ENCODE measurements at regions not wholly inside any gene's neighbourhood (a gene's known extent, or its start where the extent isn't known, plus 50 kb on each side); places are given as distances from the start of the nearest gene placed in this dataset.

GRCh38 chr2:226179010-226179409, 620.6 kb downstream of the IRS1 start:
- no peaks in the 10 kb centered on the region for H3K4me1 ChIP-seq (ENCODE audit: control insufficient read depth, insufficient read depth, low read length)
- H3K27ac ChIP-seq (ENCODE audit: extremely low read depth, low read depth, low read length): no peak overlapping the region
- CTCF ChIA-PET: no interaction called here
- TF ChIP-seq ZNF626 (tag by site-specific recombination; IDR thresholded peaks at IDR 0.05): no peak
- TF ChIP-seq ZNF398 (tag by site-specific recombination; IDR thresholded peaks at IDR 0.05): no peak
- TF ChIP-seq ZNF473 (tag by site-specific recombination; IDR thresholded peaks at IDR 0.05): no peak
- no peak for TF ChIP-seq HOXD13 (CRISPR knock-in tag; IDR thresholded peaks at IDR 0.05; ENCODE audit: borderline replicate concordance)
- TF ChIP-seq SCRT2 (tag by site-specific recombination; IDR thresholded peaks at IDR 0.05): no peak
- POLR2A ChIA-PET: no interaction called here
- no peak overlapping the region for H3K4me3 ChIP-seq (ENCODE audit: low read depth, low read length)
- no peaks in the 10 kb centered on the region for H3K9me3 ChIP-seq (ENCODE audit: control insufficient read depth, insufficient read depth, low read depth, low read length)
- H3K36me3 ChIP-seq (ENCODE audit: control insufficient read depth in 2 of 2, insufficient read depth in 1 of 2, low read length in 2 of 2): no peaks in the 10 kb centered on the region

DNA sequence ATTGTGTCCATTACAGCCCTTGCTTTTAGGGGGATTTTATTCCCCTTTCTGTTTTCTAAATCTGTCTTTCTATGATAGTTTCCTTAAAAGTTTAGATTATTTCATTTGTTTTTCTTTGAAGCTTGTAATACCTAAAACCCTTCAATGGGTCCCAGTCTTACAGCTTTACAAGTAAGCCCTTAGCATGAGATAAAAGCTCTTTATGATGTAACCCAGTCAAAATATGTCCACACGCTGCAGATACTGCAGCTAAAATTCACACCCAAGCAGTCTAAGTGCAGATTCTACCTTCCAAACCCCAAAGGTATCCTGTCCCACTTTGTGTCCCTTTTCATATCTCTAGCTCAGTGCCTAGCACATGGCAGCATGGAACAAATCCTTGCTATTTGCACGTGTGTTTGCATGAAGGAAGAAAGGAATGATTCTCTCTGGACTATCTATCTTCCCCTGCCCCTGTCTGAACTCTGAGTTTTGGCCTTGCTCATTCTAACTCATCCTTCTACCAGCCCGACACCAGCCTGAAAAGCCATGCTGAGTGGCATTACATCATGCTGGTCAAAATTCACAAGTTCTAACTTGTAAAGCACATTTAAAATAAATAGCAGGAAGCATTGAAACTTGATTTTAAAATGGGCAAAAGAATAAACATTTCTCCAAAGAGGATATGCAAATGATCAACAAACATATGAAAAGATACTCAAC, 623.2 kb downstream of the IRS1 start:
- no peaks in the 10 kb centered on the region for H3K9me3 ChIP-seq (ENCODE audit: control insufficient read depth, insufficient read depth, low read depth, low read length)
- no peaks in the 10 kb centered on the region for H3K36me3 ChIP-seq (ENCODE audit: control insufficient read depth in 2 of 2, insufficient read depth in 1 of 2, low read length in 2 of 2)
- ChIA-PET POLR2A (no interaction called here), CTCF (interaction anchor here (0.6 kb wide), 1 partner anchor 564 kb away, joined by 3 read pairs; no protein-coding TSS in a partner anchor)
- H3K27ac ChIP-seq (ENCODE audit: extremely low read depth, low read depth, low read length): no peak overlapping the region
- H3K4me3 ChIP-seq (ENCODE audit: low read depth, low read length): no peak overlapping the region
- H3K4me1 ChIP-seq (ENCODE audit: control insufficient read depth, insufficient read depth, low read length): no peaks in the 10 kb centered on the region
- TF ChIP-seq, protein P1, sequence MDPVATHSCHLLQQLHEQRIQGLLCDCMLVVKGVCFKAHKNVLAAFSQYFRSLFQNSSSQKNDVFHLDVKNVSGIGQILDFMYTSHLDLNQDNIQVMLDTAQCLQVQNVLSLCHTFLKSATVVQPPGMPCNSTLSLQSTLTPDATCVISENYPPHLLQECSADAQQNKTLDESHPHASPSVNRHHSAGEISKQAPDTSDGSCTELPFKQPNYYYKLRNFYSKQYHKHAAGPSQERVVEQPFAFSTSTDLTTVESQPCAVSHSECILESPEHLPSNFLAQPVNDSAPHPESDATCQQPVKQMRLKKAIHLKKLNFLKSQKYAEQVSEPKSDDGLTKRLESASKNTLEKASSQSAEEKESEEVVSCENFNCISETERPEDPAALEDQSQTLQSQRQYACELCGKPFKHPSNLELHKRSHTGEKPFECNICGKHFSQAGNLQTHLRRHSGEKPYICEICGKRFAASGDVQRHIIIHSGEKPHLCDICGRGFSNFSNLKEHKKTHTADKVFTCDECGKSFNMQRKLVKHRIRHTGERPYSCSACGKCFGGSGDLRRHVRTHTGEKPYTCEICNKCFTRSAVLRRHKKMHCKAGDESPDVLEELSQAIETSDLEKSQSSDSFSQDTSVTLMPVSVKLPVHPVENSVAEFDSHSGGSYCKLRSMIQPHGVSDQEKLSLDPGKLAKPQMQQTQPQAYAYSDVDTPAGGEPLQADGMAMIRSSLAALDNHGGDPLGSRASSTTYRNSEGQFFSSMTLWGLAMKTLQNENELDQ (tag by site-specific recombination; IDR thresholded peaks at IDR 0.05; ENCODE audit: low read depth): no peak

GRCh38 chr2:226174390-226174789, 625.2 kb downstream of the IRS1 start:
- no peak overlapping the region for H3K4me3 ChIP-seq (ENCODE audit: low read depth, low read length)
- H3K36me3 ChIP-seq (ENCODE audit: control insufficient read depth in 2 of 2, insufficient read depth in 1 of 2, low read length in 2 of 2): no peaks in the 10 kb centered on the region
- TF ChIP-seq ZNF19 (tag by site-specific recombination; IDR thresholded peaks at IDR 0.05; ENCODE audit: low read depth) (no peak), PRDM1 (tag by site-specific recombination; IDR thresholded peaks at IDR 0.05) (no peak), EGR2 (tag by site-specific recombination; IDR thresholded peaks at IDR 0.05; ENCODE audit: low read depth) (no peak), ZNF221 (tag by site-specific recombination; IDR thresholded peaks at IDR 0.05; ENCODE audit: borderline replicate concordance) (no peak), ZNF530 (tag by site-specific recombination; IDR thresholded peaks at IDR 0.05; ENCODE audit: low read depth) (no peak)
- H3K4me1 ChIP-seq (ENCODE audit: control insufficient read depth, insufficient read depth, low read length): no peaks in the 10 kb centered on the region
- ChIA-PET POLR2A (no interaction called here), CTCF (no interaction called here)
- no peaks in the 10 kb centered on the region for H3K9me3 ChIP-seq (ENCODE audit: control insufficient read depth, insufficient read depth, low read depth, low read length)
- H3K27ac ChIP-seq (ENCODE audit: extremely low read depth, low read depth, low read length): no peak overlapping the region

DNA sequence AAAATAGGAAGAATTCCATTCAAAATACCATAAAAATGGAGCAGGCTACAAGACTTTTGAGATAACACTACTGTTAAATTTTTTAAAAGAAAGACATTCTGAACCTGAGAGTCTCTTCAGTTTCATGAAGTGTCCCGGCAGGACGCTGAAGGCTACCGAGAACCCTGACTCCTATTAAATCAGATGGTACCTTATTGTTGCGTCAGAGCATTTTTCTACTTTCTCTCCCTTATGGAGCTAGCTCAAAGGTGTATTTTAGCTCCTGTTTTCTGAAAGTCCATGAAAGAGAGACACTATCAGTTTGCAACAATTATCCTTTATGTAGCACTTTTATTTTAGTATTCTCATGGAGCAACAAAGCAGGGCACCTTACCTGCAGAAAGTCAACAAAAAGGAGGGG, 626.7 kb downstream of the IRS1 start:
- no peak overlapping the region for H3K4me3 ChIP-seq (ENCODE audit: low read depth, low read length)
- H3K27ac ChIP-seq (ENCODE audit: extremely low read depth, low read depth, low read length): no peak overlapping the region
- POLR2A ChIA-PET: no interaction called here
- no peaks in the 10 kb centered on the region for H3K9me3 ChIP-seq (ENCODE audit: control insufficient read depth, insufficient read depth, low read depth, low read length)
- no peaks in the 10 kb centered on the region for H3K4me1 ChIP-seq (ENCODE audit: control insufficient read depth, insufficient read depth, low read length)
- no peak for TF ChIP-seq ZFHX2 (tag by site-specific recombination; conservative IDR thresholded peaks at IDR 0.05)
- TF ChIP-seq BCL11A (tag by site-specific recombination; IDR thresholded peaks at IDR 0.05; ENCODE audit: low read depth): no peak
- TF ChIP-seq IKZF3 (tag by site-specific recombination; IDR thresholded peaks at IDR 0.05): no peak
- no peak for TF ChIP-seq ZNF214 (tag by site-specific recombination; IDR thresholded peaks at IDR 0.05; ENCODE audit: borderline replicate concordance)
- H3K36me3 ChIP-seq (ENCODE audit: control insufficient read depth in 2 of 2, insufficient read depth in 1 of 2, low read length in 2 of 2): no peaks in the 10 kb centered on the region
- CTCF ChIA-PET: interaction anchor here (0.7 kb wide), 1 partner anchor 490 kb away, joined by 3 read pairs; no protein-coding TSS in a partner anchor
